NB4 (cell line): ENCODE measurements at regions not wholly inside any gene's neighbourhood (a gene's known extent, or its start where the extent isn't known, plus 50 kb on each side); places are given as distances from the start of the nearest gene placed in this dataset.

Source experiments
- POLR2A ChIP-seq: IDR thresholded peaks from 2 replicates; pipeline ENCODE4 v1.6.1; 2011; ENCODE audit warnings: mild to moderate bottlenecking; ENCODE audit not compliant: insufficient read length; ENCODE audit errors: extremely low read depth
- TF ChIP-seq, protein P1 (sequence below): IDR thresholded peaks from one replicate; pipeline ENCODE4 v1.5.1; 2012; ENCODE audit warnings: low read depth, low read length

- TF ChIP-seq POLR2A: no peak
- TF ChIP-seq, protein P1, sequence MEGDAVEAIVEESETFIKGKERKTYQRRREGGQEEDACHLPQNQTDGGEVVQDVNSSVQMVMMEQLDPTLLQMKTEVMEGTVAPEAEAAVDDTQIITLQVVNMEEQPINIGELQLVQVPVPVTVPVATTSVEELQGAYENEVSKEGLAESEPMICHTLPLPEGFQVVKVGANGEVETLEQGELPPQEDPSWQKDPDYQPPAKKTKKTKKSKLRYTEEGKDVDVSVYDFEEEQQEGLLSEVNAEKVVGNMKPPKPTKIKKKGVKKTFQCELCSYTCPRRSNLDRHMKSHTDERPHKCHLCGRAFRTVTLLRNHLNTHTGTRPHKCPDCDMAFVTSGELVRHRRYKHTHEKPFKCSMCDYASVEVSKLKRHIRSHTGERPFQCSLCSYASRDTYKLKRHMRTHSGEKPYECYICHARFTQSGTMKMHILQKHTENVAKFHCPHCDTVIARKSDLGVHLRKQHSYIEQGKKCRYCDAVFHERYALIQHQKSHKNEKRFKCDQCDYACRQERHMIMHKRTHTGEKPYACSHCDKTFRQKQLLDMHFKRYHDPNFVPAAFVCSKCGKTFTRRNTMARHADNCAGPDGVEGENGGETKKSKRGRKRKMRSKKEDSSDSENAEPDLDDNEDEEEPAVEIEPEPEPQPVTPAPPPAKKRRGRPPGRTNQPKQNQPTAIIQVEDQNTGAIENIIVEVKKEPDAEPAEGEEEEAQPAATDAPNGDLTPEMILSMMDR: no peak
These were observed 281.5 kb upstream of the PHYHIPL start for GRCh38 chr10:58894929-58895328.
